ENCODE measurements at regions not wholly inside any gene's neighbourhood (a gene's known extent, or its start where the extent isn't known, plus 50 kb on each side); places are given as distances from the start of the nearest gene placed in this dataset.

GRCh38 chr13:73222627-73223305 lies 164.0 kb downstream of the KLF5 start:
- TF ChIP-seq CTCF (conservative IDR thresholded peaks at IDR 0.05) = no peak
- H3K27ac ChIP-seq = no peak overlapping the region

GRCh38 chr13:73220966-73221720 lies 162.3 kb downstream of the KLF5 start:
- H3K27ac ChIP-seq = no peak overlapping the region
- TF ChIP-seq CTCF (conservative IDR thresholded peaks at IDR 0.05) = no peak

- H3K27ac ChIP-seq = no peak overlapping the region
- no peak for TF ChIP-seq CTCF (conservative IDR thresholded peaks at IDR 0.05)
Observed at GRCh38 chr13:73218181-73218580, 159.4 kb downstream of the KLF5 start.

- H3K27ac ChIP-seq = no peak overlapping the region
- TF ChIP-seq CTCF (conservative IDR thresholded peaks at IDR 0.05) = no peak
Observed at GRCh38 chr13:73216381-73216831, 157.6 kb downstream of the KLF5 start.

- TF ChIP-seq CTCF (conservative IDR thresholded peaks at IDR 0.05) = no peak
- H3K27ac ChIP-seq = no peak overlapping the region
Observed at GRCh38 chr13:73215823-73216222, 157.0 kb downstream of the KLF5 start.

GRCh38 chr13:73212482-73212881 lies 153.7 kb downstream of the KLF5 start:
- TF ChIP-seq CTCF (conservative IDR thresholded peaks at IDR 0.05) = no peak
- no peak overlapping the region for H3K27ac ChIP-seq

GRCh38 chr13:73210218-73210883 lies 151.5 kb downstream of the KLF5 start:
- H3K27ac ChIP-seq = no peak overlapping the region
- TF ChIP-seq CTCF (conservative IDR thresholded peaks at IDR 0.05) = no peak
